ENCODE measurements at regions not wholly inside any gene's neighbourhood (a gene's known extent, or its start where the extent isn't known, plus 50 kb on each side); places are given as distances from the start of the nearest gene placed in this dataset.

DNA sequence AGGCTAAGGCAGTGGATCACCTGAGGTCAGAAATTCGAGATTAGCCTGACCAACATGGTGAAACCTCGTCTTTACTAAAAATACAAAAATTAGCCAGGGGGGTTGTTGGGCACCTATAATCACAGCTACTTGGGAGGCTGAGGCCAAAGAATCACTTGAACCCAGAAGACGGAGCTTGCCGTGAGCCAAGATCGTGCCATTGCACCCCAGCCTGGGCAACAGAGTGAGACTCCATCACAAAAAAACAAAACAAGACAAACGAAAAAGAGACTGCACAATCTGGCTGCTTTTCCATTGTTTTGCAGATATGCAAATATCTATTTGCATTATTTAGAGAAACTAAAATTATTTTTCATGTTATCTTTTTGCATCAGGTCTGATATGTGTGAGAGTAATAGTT is 83.6 kb downstream of the ZNF486 start:
- no peak overlapping the region for H3K4me3 ChIP-seq (ENCODE audit: low read depth, low read length)

DNA sequence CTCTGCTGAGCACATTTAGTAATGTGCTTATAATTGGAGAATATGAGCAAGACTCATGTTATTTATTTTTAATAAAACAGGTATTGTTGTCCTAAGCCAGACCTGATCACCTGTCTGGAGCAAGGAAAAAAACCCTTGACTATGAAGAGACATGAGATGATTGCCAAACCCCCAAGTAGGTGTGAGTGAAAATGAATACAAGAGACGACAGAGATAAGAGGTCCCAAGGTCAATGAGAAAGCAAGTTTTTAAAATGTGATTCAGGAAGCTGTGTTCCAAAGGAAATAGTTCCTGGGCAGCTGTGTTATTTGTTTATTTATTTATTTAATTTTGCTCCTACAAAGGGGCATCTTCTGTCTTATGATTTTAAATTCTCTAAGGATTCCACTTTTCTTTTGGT is 83.1 kb downstream of the ZNF486 start:
- H3K4me3 ChIP-seq (ENCODE audit: low read depth, low read length): no peak overlapping the region
